Aorta (tissue), 5 donors: ENCODE measurements at regions not wholly inside any gene's neighbourhood (a gene's known extent, or its start where the extent isn't known, plus 50 kb on each side); places are given as distances from the start of the nearest gene placed in this dataset.

ENCODE experiments used
- ATAC-seq: fragments of 200-7000 bp; cut with Tn5 transposase; one replicate; pipeline ENCODE4 v1.9.1; 2022; ENCODE audit warnings: moderate library complexity; ENCODE audit not compliant: low FRiP score
- DNase-seq, 2 donors: peaks; one replicate each; pipeline ENCODE4 v3.0.0-alpha.2; 2020
- H3K27ac ChIP-seq, 2 donors: one replicate each; pipeline ENCODE4 v1.5.1; 2013; ENCODE audit warnings: low read length in 2 of 2, mild to moderate bottlenecking in 2 of 2, moderate library complexity in 2 of 2, control low read depth in 1 of 2, inconsistent platforms in 1 of 2, low read depth in 1 of 2
- H3K27me3 ChIP-seq, 2 donors: one replicate each; pipeline ENCODE4 v1.6.1; 2013; ENCODE audit warnings: control low read depth in 1 of 2, low read length in 1 of 2, mild to moderate bottlenecking in 1 of 2, moderate library complexity in 1 of 2; ENCODE audit not compliant: insufficient read depth in 2 of 2, control insufficient read depth in 1 of 2
- H3K36me3 ChIP-seq, 2 donors: one replicate each; pipeline ENCODE4 v1.6.1; 2013; ENCODE audit warnings: control low read depth in 1 of 2, low read length in 1 of 2, mild to moderate bottlenecking in 1 of 2; ENCODE audit not compliant: insufficient read depth in 2 of 2, control insufficient read depth in 1 of 2
- H3K4me1 ChIP-seq, 2 donors: one replicate each; pipeline ENCODE4 v1.6.1; 2013; ENCODE audit warnings: low read length in 2 of 2, control low read depth in 1 of 2, mild to moderate bottlenecking in 1 of 2, moderate library complexity in 1 of 2; ENCODE audit not compliant: insufficient read depth in 2 of 2, control insufficient read depth in 1 of 2
- H3K4me3 ChIP-seq, 2 donors: one replicate each; pipeline ENCODE4 v1.5.1; 2013; ENCODE audit warnings: low read length in 2 of 2, control low read depth in 1 of 2, mild to moderate bottlenecking in 1 of 2
- H3K9me3 ChIP-seq: one replicate; pipeline ENCODE4 v1.6.1; 2013; ENCODE audit warnings: mild to moderate bottlenecking, low read length; ENCODE audit not compliant: control insufficient read depth
- WGBS, 2 donors: extraction: QIAGEN DNeasy Blood & Tissue Kit; methylation state at CpG; one replicate each; pipeline ENCODE4 v1.1.7; 2013; 5-methylcytosine and 5-hydroxymethylcytosine counted together
- intact Hi-C, 2 donors: fragments of 100-400 bp; cut with DNase I; formaldehyde crosslinking; loops; one replicate each; pipeline versions ENCODE4 v1.14.2 to v1.15.0; 2022
- donor health status: healthy with polysubstance abuse.
- donor health status: Bipolar disorder and iron deficiency.
- donor health status: DM: no; HTN: no; CAD: no.
- donor health status: DM: no; HTN: no; CAD: no.
- donor health status: DM: yes; HTN: yes; CAD: no.

- DNase-seq (peak in 1 of 2 donors; percentile 11), ATAC-seq (no peak)
- Histone ChIP-seq H3K27me3 (no peaks in the 10 kb centered on the region), H3K36me3 (no peaks in the 10 kb centered on the region), H3K27ac (no peak overlapping the region), H3K4me3 (no peak overlapping the region), H3K4me1 (peaks cover 0 to 2% of the 10 kb centered on the region in 2 donors), H3K9me3 (no peaks in the 10 kb centered on the region)
- WGBS, 2 donors: 97 to 100% methylated on average over 2 of the region's 2 CpGs
- intact Hi-C loops: no loop called here
These were observed 153.7 kb downstream of the RPS24 start for GRCh38 chr10:78187371-78187770.

GRCh38 chr10:78188446-78188845 lies 154.8 kb downstream of the RPS24 start:
- Histone ChIP-seq H3K4me3 (no peak overlapping the region), H3K27ac (no peak overlapping the region), H3K27me3 (no peaks in the 10 kb centered on the region), H3K4me1 (peaks cover 0 to 2% of the 10 kb centered on the region in 2 donors), H3K36me3 (no peaks in the 10 kb centered on the region), H3K9me3 (peaks cover 4% of the 10 kb centered on the region)
- ATAC-seq: no peak
- DNase-seq: peak in 1 of 2 donors; percentile 23
- 77 to 82% methylated on average over 4 of the region's 4 CpGs for WGBS, 2 donors
- intact Hi-C loops: no loop called here

- intact Hi-C loops: no loop called here
- no peak for DNase-seq
- H3K36me3 ChIP-seq: no peaks in the 10 kb centered on the region
- peaks cover 7% of the 10 kb centered on the region for H3K9me3 ChIP-seq
- WGBS, 2 donors: 93% methylated on average over 10 of the region's 10 CpGs
- no peak overlapping the region for H3K4me3 ChIP-seq
- no peaks in the 10 kb centered on the region for H3K27me3 ChIP-seq
- H3K27ac ChIP-seq: no peak overlapping the region
- no peak for ATAC-seq
- peaks cover 0 to 2% of the 10 kb centered on the region in 2 donors for H3K4me1 ChIP-seq
These were observed 156.6 kb downstream of the RPS24 start for GRCh38 chr10:78190051-78190825.

- DNase-seq (no peak), ATAC-seq (no peak)
- Histone ChIP-seq H3K27ac (no peak overlapping the region), H3K36me3 (no peaks in the 10 kb centered on the region), H3K4me1 (no peaks in the 10 kb centered on the region), H3K27me3 (no peaks in the 10 kb centered on the region), H3K9me3 (peaks cover 7% of the 10 kb centered on the region), H3K4me3 (no peak overlapping the region)
- WGBS, 2 donors: 96 to 99% methylated on average over 3 of the region's 3 CpGs
- intact Hi-C loops: no loop called here
These were observed 157.6 kb downstream of the RPS24 start for GRCh38 chr10:78191301-78191700.

GRCh38 chr10:78193189-78193588 lies 159.5 kb downstream of the RPS24 start:
- DNase-seq (no peak), ATAC-seq (no peak)
- intact Hi-C loops: no loop called here
- Histone ChIP-seq H3K36me3 (no peaks in the 10 kb centered on the region), H3K27ac (no peak overlapping the region), H3K4me3 (no peak overlapping the region), H3K9me3 (peaks cover 7% of the 10 kb centered on the region), H3K27me3 (no peaks in the 10 kb centered on the region), H3K4me1 (no peaks in the 10 kb centered on the region)
- 99 to 100% methylated on average over 1 of the region's 1 CpG for WGBS, 2 donors

- 93 to 95% methylated on average over 4 of the region's 4 CpGs for WGBS, 2 donors
- H3K27me3 ChIP-seq: no peaks in the 10 kb centered on the region
- intact Hi-C loops: no loop called here
- no peaks in the 10 kb centered on the region for H3K36me3 ChIP-seq
- H3K27ac ChIP-seq: no peak overlapping the region
- peaks cover 7% of the 10 kb centered on the region for H3K9me3 ChIP-seq
- DNase-seq (no peak), ATAC-seq (no peak)
- no peaks in the 10 kb centered on the region for H3K4me1 ChIP-seq
- no peak overlapping the region for H3K4me3 ChIP-seq
These were observed 160.4 kb downstream of the RPS24 start for GRCh38 chr10:78194050-78194449.

- no peak for ATAC-seq
- 92 to 93% methylated on average over 10 of the region's 10 CpGs for WGBS, 2 donors
These were observed 161.1 kb downstream of the RPS24 start for GRCh38 chr10:78194539-78195402.

GRCh38 chr10:78196396-78196795 lies 162.7 kb downstream of the RPS24 start:
- no peak overlapping the region for H3K4me3 ChIP-seq
- no peaks in the 10 kb centered on the region for H3K27me3 ChIP-seq
- H3K36me3 ChIP-seq: no peaks in the 10 kb centered on the region
- ATAC-seq (no peak), DNase-seq (no peak)
- intact Hi-C loops: no loop called here
- H3K4me1 ChIP-seq: no peaks in the 10 kb centered on the region
- peaks cover 7% of the 10 kb centered on the region for H3K9me3 ChIP-seq
- no peak overlapping the region for H3K27ac ChIP-seq
- WGBS, 2 donors: 81 to 86% methylated on average over 4 of the region's 4 CpGs

More at GRCh38 chr10:78194539-78195402, 161.1 kb downstream of the RPS24 start:
- Histone ChIP-seq H3K4me1 (no peaks in the 10 kb centered on the region), H3K9me3 (peaks cover 7% of the 10 kb centered on the region), H3K27ac (no peak overlapping the region), H3K36me3 (no peaks in the 10 kb centered on the region), H3K27me3 (no peaks in the 10 kb centered on the region), H3K4me3 (no peak overlapping the region)
- no peak for DNase-seq
- intact Hi-C loops: no loop called here
